SKM-1 (cell line): ENCODE measurements at regions not wholly inside any gene's neighbourhood (a gene's known extent, or its start where the extent isn't known, plus 50 kb on each side); places are given as distances from the start of the nearest gene placed in this dataset.
"Not testable (repeated sequence)": the region's sequence is repeated elsewhere in the genome, so short reads cannot be mapped to it uniquely, and the experiment has no call there.

Experiments
- DNase-seq: peaks from one replicate; lab custom pipeline; 2025; ENCODE audit not compliant: unreplicated experiment; lab: John Stamatoyannopoulos, UW

DNA sequence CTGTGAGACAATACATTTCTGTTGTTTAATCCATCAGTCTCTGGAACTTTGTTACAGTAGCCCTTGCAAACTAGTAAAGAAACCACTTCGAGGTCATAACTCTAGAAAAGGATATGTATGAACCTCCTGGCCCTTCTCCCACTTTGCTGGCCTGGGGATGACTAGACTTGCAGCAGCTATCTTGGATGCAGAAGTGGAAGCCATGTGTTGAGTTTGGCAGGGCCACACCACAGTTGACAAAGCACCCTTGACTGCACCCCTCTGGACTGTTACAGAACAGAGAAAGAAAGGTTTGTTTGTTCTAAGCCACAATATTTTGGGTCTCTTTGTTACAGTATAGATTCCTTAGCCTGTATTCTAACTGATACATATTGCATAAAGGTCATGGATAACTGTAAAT is 183.2 kb upstream of the TAS2R1 start:
- no peak for DNase-seq

- DNase-seq, result not testable (repeated sequence)
Measured at GRCh38 chr5:9807366-9807765, 177.2 kb upstream of the TAS2R1 start.

- DNase-seq, result no peak
Measured at GRCh38 chr5:9801908-9802307, 171.8 kb upstream of the TAS2R1 start.

- no peak for DNase-seq
Measured at GRCh38 chr5:9799606-9800005, 169.5 kb upstream of the TAS2R1 start.

GRCh38 chr5:9790276-9790675 is 160.1 kb upstream of the TAS2R1 start:
- no peak for DNase-seq

DNA sequence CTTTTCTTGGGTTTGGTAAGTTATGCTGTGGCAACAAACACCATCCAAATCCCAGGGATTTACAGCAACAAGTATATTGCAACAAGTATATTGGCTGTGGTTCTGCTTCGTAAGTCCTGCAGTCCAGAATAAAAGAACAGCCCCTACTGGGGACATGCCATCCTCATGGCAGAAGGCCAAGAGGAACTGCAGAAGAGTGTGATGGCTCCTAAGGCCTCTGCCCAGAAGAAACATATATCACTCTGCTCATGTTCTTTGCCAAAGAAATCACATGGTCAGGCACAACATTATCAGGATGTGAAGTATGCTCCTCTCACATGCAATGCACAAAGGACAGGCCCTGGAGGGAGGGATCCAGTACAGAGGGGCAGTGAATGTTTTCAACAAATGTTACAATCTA is 159.6 kb upstream of the TAS2R1 start:
- DNase-seq, result no peak

GRCh38 chr5:9787861-9788600 is 157.9 kb upstream of the TAS2R1 start:
- no peak for DNase-seq

DNA sequence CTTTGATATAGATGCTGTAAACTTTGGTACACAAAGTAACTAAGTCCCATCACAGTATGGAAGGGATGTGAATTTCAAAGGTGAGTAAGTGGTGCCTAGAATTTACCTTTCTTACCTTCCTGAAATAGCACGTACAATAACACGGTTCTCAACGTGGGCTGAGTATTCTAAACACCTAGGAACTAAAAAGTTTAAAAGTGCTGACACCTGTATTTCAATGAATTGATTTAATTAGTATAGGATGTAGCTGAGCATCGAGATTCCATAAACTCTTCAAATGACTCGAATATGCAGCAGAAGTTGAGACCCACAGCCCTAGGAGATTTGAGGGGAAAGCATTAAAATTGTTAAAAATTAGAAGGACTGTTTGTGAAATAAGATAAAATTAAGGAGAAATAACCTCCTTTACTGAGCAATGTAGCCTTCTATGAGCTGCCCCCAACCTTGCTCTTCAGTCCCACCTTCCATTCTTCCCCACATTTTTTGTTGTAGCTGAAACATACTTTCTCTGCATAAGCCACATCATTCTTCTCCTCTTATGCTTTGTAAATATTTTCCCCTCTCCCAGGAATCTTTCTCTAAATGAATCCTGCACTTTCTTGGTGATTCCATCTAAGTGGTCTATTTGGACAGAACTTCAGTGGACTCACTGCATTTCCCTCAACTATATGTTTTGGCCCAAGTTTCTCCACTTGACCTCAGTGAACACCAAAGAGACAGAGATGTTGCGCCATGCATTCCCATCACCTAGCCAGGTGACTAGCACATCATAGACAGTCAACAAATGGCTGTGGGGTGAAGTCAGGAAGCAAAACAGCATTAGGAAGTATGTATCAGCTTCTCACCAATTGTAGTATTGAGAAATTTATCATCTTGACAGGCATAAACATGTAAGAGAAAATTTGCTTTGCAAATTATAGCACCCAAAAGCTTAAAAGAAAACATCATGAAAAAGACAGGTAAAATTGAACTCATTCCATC is 156.5 kb upstream of the TAS2R1 start:
- no peak for DNase-seq

- no peak for DNase-seq
Measured at GRCh38 chr5:9785751-9786150, 155.6 kb upstream of the TAS2R1 start.

DNA sequence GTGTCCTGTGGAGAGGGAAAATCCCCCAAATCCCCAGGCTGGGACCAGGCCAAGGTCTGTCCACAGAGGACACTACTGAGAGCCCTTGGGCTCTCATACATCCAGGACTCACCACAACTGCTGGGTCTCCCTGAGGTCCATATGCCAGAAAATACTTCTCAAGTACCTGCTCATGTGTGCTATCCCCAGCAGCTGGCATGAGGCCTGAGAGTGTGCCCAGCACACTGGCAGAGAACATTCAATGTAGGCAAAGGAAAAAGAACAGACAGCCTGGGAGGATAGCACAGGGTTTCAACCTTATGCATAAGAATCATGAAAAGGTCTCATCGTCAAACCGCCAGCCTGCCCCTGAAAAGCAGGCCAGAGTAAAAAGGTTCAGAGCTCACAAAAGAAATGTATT is 154.1 kb upstream of the TAS2R1 start:
- no peak for DNase-seq

- no peak for DNase-seq
Measured at GRCh38 chr5:9782826-9783560, 152.8 kb upstream of the TAS2R1 start.

DNA sequence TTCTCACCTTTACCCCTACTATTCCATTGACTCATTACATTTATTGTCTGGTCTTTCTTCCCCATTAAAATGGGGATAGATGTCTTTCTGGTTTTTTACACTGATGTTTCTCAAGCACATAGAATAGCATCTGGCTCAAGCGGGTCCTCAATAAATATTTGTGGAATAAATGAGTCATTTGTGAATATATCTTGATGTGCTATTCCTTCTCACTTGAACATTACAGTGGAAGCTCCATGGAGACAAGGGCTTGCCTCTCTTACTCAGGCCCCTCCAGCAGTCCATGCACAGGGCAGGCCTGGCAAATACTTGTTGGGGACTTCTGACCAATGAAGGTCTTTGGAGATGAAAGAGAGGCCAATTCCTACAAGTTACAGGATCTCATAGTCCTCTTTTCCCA is 151.7 kb upstream of the TAS2R1 start:
- DNase-seq, result no peak

DNA sequence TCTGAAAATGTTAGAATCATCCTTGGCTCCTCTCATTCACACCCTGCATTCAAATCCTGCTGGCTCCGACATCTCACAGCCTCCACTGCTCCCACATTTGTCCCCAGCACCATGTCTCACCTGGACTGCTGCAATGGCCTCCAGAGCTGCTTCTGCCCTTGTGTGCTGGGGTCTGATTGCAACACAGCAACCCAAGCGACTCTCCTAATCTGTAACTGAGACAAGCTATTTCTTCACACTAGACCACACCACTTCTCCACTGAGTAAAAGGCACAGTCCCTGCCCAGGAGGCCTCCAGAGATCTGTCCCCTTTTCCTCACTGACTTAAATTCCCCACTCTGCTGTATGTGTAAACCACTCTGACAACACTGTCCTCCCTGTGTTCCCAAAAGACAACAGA is 151.1 kb upstream of the TAS2R1 start:
- DNase-seq, result no peak

GRCh38 chr5:9780501-9780900 is 150.3 kb upstream of the TAS2R1 start:
- no peak for DNase-seq

- DNase-seq, result no peak
Measured at GRCh38 chr5:9776525-9776924, 146.4 kb upstream of the TAS2R1 start.

DNA sequence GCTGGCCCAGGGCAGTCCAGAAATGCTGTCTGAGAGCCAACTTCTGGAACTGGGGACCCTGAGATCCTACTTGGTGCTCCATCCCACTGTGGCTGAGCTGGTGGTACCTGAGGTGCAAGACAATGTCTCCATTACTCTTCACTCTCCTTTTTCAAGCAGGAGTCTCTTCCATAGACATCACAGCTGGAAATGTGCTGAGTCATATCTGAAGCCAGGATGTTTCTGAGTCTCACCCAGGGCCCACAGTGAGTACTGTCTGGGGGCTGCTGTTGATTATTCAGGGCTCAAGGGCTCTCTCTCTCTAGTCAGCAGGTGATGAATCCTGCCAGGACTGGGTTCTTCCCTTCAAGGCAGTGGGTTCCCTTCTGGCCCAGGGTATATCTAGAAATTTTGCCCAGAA is 145.2 kb upstream of the TAS2R1 start:
- DNase-seq, result no peak

- DNase-seq, result no peak
Measured at GRCh38 chr5:9774472-9775079, 144.4 kb upstream of the TAS2R1 start.

GRCh38 chr5:9771079-9771478 is 140.9 kb upstream of the TAS2R1 start:
- no peak for DNase-seq

DNA sequence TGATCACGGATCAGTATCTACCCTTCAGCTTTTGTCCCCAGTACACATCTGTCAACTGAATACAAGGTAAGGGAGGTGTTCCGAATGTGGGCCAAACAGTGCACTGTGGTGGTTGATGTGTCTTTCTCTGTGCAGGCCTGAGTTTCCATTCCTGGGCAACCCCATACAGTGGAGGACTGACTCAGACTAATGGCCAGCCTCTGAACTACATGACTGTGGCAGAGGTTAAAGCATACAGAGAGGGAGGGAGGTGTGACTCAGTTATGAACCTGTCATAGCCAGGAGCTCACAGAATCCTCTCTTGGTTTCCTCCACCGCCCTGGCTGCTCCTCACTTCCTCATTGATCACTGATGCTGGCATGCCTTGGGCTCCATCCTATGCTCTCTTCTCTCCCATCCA is 136.4 kb upstream of the TAS2R1 start:
- no peak for DNase-seq

- DNase-seq, result no peak
Measured at GRCh38 chr5:9765419-9766140, 135.4 kb upstream of the TAS2R1 start.
